A549 (cell line): ENCODE measurements at regions not wholly inside any gene's neighbourhood (a gene's known extent, or its start where the extent isn't known, plus 50 kb on each side); places are given as distances from the start of the nearest gene placed in this dataset.

Source experiments
- CHD2 ChIP-seq: fragments of 150-350 bp; IDR thresholded peaks from 2 replicates; pipeline ENCODE4 v1.6.1; 2014; ENCODE audit warnings: low read length; ENCODE audit not compliant: partially characterized antibody
- GATA3 ChIP-seq: IDR thresholded peaks from 2 replicates; pipeline ENCODE4 v1.6.1; 2012; ENCODE audit warnings: borderline replicate concordance
- TFCP2L1 ChIP-seq: fragments of 250-450 bp; sonication (Bioruptor Pico); IDR thresholded peaks from 2 replicates; pipeline ENCODE4 v1.5.0; 2021; ENCODE audit warnings: mild to moderate bottlenecking
- TF ChIP-seq, protein P1 (sequence below): fragments of >200 bp; sonication (Bioruptor Twin); formaldehyde crosslinking; IDR thresholded peaks from 3 replicates; pipeline ENCODE4 v1.5.1; 2016

DNA sequence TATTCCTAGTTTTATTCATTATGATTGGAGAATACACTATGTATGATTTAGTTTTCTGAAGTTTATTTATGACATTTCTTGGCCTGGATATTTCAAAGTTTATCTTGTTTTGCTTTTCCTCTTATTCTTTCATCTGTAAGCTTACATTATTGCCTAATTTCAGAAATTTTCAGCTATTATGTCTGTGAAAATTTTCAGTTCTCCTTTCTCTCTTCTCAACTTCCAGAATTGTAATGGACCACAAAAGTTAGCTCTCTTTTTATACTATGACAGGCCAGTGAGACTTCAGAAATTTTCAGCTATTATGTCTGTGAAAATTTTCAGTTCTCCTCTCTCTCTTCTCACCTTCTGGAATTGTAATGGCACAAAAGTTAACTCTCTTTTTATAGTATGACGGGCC is 97.2 kb upstream of the SCN7A start:
- TF ChIP-seq, protein P1, sequence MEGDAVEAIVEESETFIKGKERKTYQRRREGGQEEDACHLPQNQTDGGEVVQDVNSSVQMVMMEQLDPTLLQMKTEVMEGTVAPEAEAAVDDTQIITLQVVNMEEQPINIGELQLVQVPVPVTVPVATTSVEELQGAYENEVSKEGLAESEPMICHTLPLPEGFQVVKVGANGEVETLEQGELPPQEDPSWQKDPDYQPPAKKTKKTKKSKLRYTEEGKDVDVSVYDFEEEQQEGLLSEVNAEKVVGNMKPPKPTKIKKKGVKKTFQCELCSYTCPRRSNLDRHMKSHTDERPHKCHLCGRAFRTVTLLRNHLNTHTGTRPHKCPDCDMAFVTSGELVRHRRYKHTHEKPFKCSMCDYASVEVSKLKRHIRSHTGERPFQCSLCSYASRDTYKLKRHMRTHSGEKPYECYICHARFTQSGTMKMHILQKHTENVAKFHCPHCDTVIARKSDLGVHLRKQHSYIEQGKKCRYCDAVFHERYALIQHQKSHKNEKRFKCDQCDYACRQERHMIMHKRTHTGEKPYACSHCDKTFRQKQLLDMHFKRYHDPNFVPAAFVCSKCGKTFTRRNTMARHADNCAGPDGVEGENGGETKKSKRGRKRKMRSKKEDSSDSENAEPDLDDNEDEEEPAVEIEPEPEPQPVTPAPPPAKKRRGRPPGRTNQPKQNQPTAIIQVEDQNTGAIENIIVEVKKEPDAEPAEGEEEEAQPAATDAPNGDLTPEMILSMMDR, result no peak
- no peak for TF ChIP-seq GATA3
- no peak for TF ChIP-seq TFCP2L1 (CRISPR knock-in tag)
- TF ChIP-seq CHD2, result no peak
